ENCODE measurements at regions not wholly inside any gene's neighbourhood (a gene's known extent, or its start where the extent isn't known, plus 50 kb on each side); places are given as distances from the start of the nearest gene placed in this dataset.

- no peak for DNase-seq (ENCODE audit: low read depth)
Observed at GRCh38 chr2:41062336-41062735, 610.4 kb upstream of the SLC8A1 start.

GRCh38 chr2:41066168-41066567 is 614.3 kb upstream of the SLC8A1 start:
- DNase-seq (ENCODE audit: low read depth): no peak

- DNase-seq (ENCODE audit: low read depth): no peak
Observed at GRCh38 chr2:41068740-41069139, 616.9 kb upstream of the SLC8A1 start.

GRCh38 chr2:41078341-41078740 is 626.5 kb upstream of the SLC8A1 start:
- DNase-seq (ENCODE audit: low read depth): no peak

- no peak for DNase-seq (ENCODE audit: low read depth)
Observed at GRCh38 chr2:41079011-41079410, 627.1 kb upstream of the SLC8A1 start.

- DNase-seq (ENCODE audit: low read depth): no peak
Observed at GRCh38 chr2:41084321-41084720, 632.4 kb upstream of the SLC8A1 start.

GRCh38 chr2:41087946-41088345 is 636.1 kb upstream of the SLC8A1 start:
- DNase-seq (ENCODE audit: low read depth): no peak

GRCh38 chr2:41101281-41101680 is 649.4 kb upstream of the SLC8A1 start:
- DNase-seq (ENCODE audit: low read depth): peak; percentile 27

GRCh38 chr2:41109744-41110143 is 657.9 kb upstream of the SLC8A1 start:
- DNase-seq (ENCODE audit: low read depth): no peak

GRCh38 chr2:41111836-41112627 is 660.1 kb upstream of the SLC8A1 start:
- DNase-seq (ENCODE audit: low read depth): no peak

GRCh38 chr2:41116106-41116797 is 664.4 kb upstream of the SLC8A1 start:
- peak; percentile 59 for DNase-seq (ENCODE audit: low read depth)

GRCh38 chr2:41119489-41119888 is 667.6 kb upstream of the SLC8A1 start:
- DNase-seq (ENCODE audit: low read depth): no peak

GRCh38 chr2:41123341-41123740 is 671.5 kb upstream of the SLC8A1 start:
- DNase-seq (ENCODE audit: low read depth): no peak

GRCh38 chr2:41127351-41127750 is 675.5 kb upstream of the SLC8A1 start:
- DNase-seq (ENCODE audit: low read depth): no peak

- no peak for DNase-seq (ENCODE audit: low read depth)
Observed at GRCh38 chr2:41129988-41130387, 678.1 kb upstream of the SLC8A1 start.

GRCh38 chr2:41137031-41137430 is 685.1 kb upstream of the SLC8A1 start:
- peak; percentile 44 for DNase-seq (ENCODE audit: low read depth)

- DNase-seq (ENCODE audit: low read depth): no peak
Observed at GRCh38 chr2:41141146-41141791, 689.4 kb upstream of the SLC8A1 start.

GRCh38 chr2:41142478-41142877 is 690.6 kb upstream of the SLC8A1 start:
- no peak for DNase-seq (ENCODE audit: low read depth)

GRCh38 chr2:41145066-41145465 is 693.2 kb upstream of the SLC8A1 start:
- DNase-seq (ENCODE audit: low read depth): no peak

- no peak for DNase-seq (ENCODE audit: low read depth)
Observed at GRCh38 chr2:41149054-41149453, 697.2 kb upstream of the SLC8A1 start.

- DNase-seq (ENCODE audit: low read depth): peak; percentile 13
Observed at GRCh38 chr2:41151746-41152145, 699.9 kb upstream of the SLC8A1 start.

GRCh38 chr2:41152318-41152717 is 700.4 kb upstream of the SLC8A1 start:
- DNase-seq (ENCODE audit: low read depth): no peak

- DNase-seq (ENCODE audit: low read depth): peak; percentile 24
Observed at GRCh38 chr2:41160439-41160838, 708.5 kb upstream of the SLC8A1 start.

Measured in amniotic epithelial cell (primary cell).